Right atrium auricular region (tissue), 2 donors: ENCODE measurements at regions not wholly inside any gene's neighbourhood (a gene's known extent, or its start where the extent isn't known, plus 50 kb on each side); places are given as distances from the start of the nearest gene placed in this dataset.

Experiments used
- DNase-seq: peaks from one replicate; pipeline ENCODE4 v3.0.0-alpha.2; 2019; ENCODE audit warnings: low spot score
- H3K27ac ChIP-seq, 2 donors: fragments of 200-600 bp; sonication (generic); 1 replicate in 1 of 2; 2 replicates in 1 of 2; pipeline ENCODE4 v1.5.1; 2016 to 2019
- H3K27me3 ChIP-seq, 2 donors: fragments of 200-600 bp; sonication (generic); one replicate each; pipeline versions ENCODE4 v1.5.1 to v1.6.0; 2017 to 2019
- H3K36me3 ChIP-seq: fragments of 200-600 bp; sonication (generic); one replicate; pipeline ENCODE4 v1.5.1; 2016
- H3K4me1 ChIP-seq, 2 donors: fragments of 200-600 bp; sonication (generic); one replicate each; pipeline versions ENCODE4 v1.5.1 to v1.6.0; 2017 to 2019
- H3K4me3 ChIP-seq, 2 donors: fragments of 200-600 bp; sonication (generic); 1 replicate in 1 of 2; 2 replicates in 1 of 2; pipeline ENCODE4 v1.5.1; 2017 to 2019; ENCODE audit warnings: mild to moderate bottlenecking in 1 of 2, moderate library complexity in 1 of 2
- H3K9me3 ChIP-seq, 2 donors: fragments of 200-600 bp; sonication (generic); one replicate each; pipeline ENCODE4 v1.5.1; 2019
- TF ChIP-seq, protein P1 (sequence below), 2 donors: fragments of 200-600 bp; sonication (generic); IDR thresholded peaks; one replicate each; pipeline ENCODE4 v1.5.1; 2019; ENCODE audit warnings: antibody characterized with exemption in 2 of 2

DNA sequence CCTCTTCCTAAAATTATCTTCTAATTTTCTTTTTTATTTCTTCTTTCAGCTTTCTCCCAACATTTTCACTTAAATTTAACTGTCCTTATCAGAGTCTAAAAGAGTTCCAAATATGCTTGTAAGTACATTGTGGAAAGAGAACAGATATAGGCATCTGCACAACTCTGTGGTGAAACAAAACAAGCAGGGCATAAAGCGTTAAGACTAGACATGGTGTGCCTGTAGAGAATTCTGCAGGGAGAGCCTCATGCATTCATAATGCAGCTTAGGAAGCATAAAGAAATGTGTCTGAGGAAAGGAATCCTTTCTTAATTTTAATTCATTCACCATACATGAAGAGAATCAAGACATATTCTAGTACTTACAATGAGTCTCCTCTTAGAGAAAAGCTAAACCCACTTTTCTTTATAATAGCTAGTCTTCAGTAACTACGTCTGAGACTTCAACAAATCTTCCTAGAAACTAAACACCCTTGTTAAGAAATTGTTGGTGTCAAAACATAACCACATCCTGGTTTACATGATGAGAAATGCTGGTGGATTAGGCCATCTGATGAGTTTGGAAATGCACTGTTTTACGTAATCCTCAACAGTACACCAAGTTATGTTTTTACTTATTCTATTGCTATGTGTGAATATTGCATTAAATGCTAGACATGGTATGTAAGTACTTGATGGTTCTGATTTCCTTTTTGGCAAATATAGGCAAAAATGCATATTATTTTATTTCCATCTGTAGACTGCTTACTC, 307.8 kb upstream of the GIMD1 start:
- no peak overlapping the region for H3K27ac ChIP-seq
- no peaks in the 10 kb centered on the region for H3K36me3 ChIP-seq
- TF ChIP-seq, protein P1, sequence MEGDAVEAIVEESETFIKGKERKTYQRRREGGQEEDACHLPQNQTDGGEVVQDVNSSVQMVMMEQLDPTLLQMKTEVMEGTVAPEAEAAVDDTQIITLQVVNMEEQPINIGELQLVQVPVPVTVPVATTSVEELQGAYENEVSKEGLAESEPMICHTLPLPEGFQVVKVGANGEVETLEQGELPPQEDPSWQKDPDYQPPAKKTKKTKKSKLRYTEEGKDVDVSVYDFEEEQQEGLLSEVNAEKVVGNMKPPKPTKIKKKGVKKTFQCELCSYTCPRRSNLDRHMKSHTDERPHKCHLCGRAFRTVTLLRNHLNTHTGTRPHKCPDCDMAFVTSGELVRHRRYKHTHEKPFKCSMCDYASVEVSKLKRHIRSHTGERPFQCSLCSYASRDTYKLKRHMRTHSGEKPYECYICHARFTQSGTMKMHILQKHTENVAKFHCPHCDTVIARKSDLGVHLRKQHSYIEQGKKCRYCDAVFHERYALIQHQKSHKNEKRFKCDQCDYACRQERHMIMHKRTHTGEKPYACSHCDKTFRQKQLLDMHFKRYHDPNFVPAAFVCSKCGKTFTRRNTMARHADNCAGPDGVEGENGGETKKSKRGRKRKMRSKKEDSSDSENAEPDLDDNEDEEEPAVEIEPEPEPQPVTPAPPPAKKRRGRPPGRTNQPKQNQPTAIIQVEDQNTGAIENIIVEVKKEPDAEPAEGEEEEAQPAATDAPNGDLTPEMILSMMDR (IDR thresholded peaks at IDR 0.05) = no peak
- H3K4me1 ChIP-seq = no peaks in the 10 kb centered on the region
- H3K27me3 ChIP-seq = no peaks in the 10 kb centered on the region
- H3K4me3 ChIP-seq = no peak overlapping the region
- no peak for DNase-seq
- H3K9me3 ChIP-seq = no peaks in the 10 kb centered on the region

DNA sequence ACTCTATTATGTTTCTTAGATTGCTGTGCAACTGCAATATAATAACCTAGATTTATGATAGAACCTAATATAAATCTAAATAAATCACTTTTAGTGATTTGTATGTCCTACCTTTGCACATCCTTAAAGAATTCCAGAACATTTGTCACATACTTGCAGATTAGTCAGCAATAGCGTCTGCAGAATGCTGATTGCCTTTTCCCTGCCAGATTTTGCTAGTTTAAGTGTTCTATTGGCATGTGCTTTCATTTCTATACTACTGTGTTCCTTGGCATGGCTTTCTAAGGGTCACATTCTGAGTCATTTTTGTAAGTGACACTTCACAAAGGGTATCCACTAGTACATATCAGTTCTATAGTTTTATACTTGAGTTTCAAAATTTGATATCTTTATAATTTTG, 303.1 kb upstream of the GIMD1 start:
- Histone ChIP-seq H3K27ac (no peak overlapping the region), H3K4me3 (no peak overlapping the region), H3K36me3 (no peaks in the 10 kb centered on the region), H3K4me1 (no peaks in the 10 kb centered on the region), H3K9me3 (no peaks in the 10 kb centered on the region), H3K27me3 (no peaks in the 10 kb centered on the region)
- TF ChIP-seq, protein P1 (IDR thresholded peaks at IDR 0.05) = no peak
- no peak for DNase-seq

DNA sequence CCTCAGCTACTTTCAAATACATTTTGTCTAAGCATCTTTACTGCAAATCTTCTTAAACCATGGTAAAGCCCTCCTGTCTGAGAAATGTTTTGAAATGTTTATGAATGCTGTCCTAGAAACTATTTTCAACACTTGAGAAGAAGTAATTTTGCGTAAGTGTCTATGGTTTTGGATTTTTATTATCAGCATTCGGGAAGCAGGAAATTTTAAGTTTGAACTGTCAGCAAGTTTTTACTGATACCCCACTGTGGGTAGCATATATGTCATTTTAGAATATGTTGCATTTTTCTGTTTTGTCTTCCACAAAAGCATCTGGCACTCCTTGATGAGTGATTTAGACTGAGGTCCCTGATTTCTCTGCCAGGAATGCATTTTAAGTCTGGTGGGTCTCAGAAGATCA, 302.4 kb upstream of the GIMD1 start:
- Histone ChIP-seq H3K4me1 (no peaks in the 10 kb centered on the region), H3K4me3 (no peak overlapping the region), H3K27ac (no peak overlapping the region), H3K9me3 (no peaks in the 10 kb centered on the region), H3K36me3 (no peaks in the 10 kb centered on the region), H3K27me3 (no peaks in the 10 kb centered on the region)
- DNase-seq = no peak
- TF ChIP-seq, protein P1 (IDR thresholded peaks at IDR 0.05) = no peak

DNA sequence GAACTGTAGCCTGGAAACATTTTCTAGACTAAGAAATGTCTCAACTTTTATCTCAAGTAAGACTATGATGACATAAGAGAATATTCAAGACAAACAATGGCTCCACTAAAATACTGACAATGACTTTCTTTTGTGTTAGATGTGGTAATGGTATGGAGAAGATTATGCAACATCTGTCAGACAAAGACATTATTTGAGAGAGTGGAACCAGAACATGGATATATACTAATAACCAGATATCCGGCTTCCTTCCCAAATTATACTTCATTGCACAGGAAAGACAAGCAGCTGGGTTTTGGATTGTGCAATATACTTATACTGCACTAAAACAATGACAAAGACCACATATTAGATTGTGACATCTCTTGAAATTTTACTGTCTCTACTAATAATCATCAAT, 290.8 kb upstream of the GIMD1 start:
- Histone ChIP-seq H3K27me3 (no peaks in the 10 kb centered on the region), H3K36me3 (no peaks in the 10 kb centered on the region), H3K9me3 (no peaks in the 10 kb centered on the region), H3K4me3 (no peak overlapping the region), H3K4me1 (no peaks in the 10 kb centered on the region), H3K27ac (no peak overlapping the region)
- TF ChIP-seq, protein P1 (IDR thresholded peaks at IDR 0.05) = no peak
- DNase-seq = no peak

DNA sequence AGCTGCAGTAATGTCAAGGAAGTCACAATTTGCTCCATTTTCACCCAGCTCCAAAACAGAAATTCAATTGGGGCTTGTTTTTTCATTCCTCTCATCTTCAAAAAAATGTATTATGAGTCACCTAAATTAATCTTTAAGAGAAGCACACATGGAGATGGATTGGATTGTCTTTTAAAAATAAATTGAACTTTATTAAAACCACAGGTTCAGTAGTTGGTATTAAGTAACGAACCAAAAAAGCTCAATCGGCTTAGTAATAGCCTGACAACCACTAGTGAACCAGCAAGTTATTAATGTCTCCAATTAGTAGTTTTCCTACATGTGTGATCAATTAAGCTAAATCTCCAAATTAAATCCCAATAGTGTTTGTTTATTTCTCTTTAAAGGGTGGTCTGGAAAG, 283.5 kb upstream of the GIMD1 start:
- H3K4me1 ChIP-seq = no peaks in the 10 kb centered on the region
- no peak for DNase-seq
- H3K9me3 ChIP-seq = no peaks in the 10 kb centered on the region
- H3K27me3 ChIP-seq = no peaks in the 10 kb centered on the region
- TF ChIP-seq, protein P1 (IDR thresholded peaks at IDR 0.05) = no peak
- H3K4me3 ChIP-seq = no peak overlapping the region
- H3K27ac ChIP-seq = no peak overlapping the region
- no peaks in the 10 kb centered on the region for H3K36me3 ChIP-seq

DNA sequence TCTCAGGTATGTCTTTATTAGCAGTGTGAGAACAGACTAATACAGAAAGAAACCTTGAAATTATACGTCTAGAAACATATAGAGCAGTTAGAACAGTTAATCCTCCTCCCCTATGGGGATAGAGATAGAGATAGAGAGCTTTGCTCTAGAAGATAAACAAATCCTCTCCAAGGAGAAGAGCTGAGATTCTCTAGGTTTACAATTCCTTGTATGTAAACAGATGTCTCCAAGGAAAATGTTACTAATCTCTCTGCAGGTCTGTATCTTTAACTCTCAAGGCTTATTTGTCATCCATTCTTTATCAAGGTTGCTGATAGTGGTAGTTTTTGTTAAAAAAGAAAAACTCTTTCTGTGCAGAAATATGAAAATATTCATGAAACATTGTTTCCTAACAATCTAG, 282.1 kb upstream of the GIMD1 start:
- Histone ChIP-seq H3K27me3 (no peaks in the 10 kb centered on the region), H3K4me1 (no peaks in the 10 kb centered on the region), H3K36me3 (no peaks in the 10 kb centered on the region), H3K27ac (no peak overlapping the region), H3K9me3 (no peaks in the 10 kb centered on the region), H3K4me3 (no peak overlapping the region)
- TF ChIP-seq, protein P1 (IDR thresholded peaks at IDR 0.05) = no peak
- no peak for DNase-seq
